ENCODE measurements at regions not wholly inside any gene's neighbourhood (a gene's known extent, or its start where the extent isn't known, plus 50 kb on each side); places are given as distances from the start of the nearest gene placed in this dataset.

DNA sequence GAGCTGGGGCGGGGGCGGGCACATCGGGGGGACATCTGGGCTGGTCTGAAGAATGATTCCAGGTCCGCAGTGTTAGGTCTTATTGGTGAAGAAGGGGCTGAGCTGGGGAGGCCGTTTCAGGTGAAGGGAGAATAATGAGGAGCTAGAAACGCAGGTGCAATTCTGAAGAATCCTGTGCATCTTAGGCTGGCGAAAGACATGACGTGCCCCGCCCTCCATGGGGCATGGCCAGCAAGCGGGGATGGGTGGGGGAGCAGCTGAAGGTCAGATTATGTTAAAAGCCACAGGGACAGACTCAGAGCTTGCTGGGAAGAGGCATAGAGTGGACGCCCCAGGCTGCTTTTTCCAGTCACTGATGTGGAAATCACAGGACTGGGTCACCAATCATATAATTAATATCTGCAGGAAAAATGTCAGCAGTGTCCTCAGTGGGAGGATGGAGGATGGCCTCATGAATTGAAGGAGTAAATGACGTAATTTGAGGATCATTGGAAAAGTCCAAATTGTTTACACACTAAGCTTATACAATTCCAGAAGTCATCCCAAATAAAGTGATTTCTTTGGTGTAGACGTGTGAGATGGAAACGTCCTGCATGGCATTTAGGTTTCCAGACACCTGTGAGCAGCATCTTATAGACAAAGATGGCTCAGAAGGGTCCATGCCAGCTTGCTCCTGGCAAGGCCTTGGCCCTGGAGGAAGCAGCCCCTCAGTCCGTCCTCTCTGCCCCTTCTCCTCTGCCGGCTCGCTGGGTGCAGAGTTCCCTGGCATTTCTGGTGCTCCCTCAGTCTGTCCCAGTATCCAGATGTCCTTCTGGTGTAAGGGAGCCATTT lies 109.6 kb upstream of the FRMD1 start:
- no peak for TF ChIP-seq CTCF (IDR thresholded peaks at IDR 0.05)
- no peak for TF ChIP-seq POLR2A (IDR thresholded peaks at IDR 0.05)
